ENCODE measurements at regions not wholly inside any gene's neighbourhood (a gene's known extent, or its start where the extent isn't known, plus 50 kb on each side); places are given as distances from the start of the nearest gene placed in this dataset.

- no peak overlapping the region for H3K4me3 ChIP-seq
Measured at GRCh38 chr5:5967373-5967772, 411.0 kb downstream of the MED10 start.

GRCh38 chr5:5965132-5965531 is 413.2 kb downstream of the MED10 start:
- peaks cover 0 to 10% of the 10 kb centered on the region in 2 donors for H3K9me3 ChIP-seq
- TF ChIP-seq CTCF (IDR thresholded peaks at IDR 0.05): no peak
- TF ChIP-seq POLR2AphosphoS5 (IDR thresholded peaks at IDR 0.05): no peak
- TF ChIP-seq POLR2A (IDR thresholded peaks at IDR 0.05): no peak
- H3K4me3 ChIP-seq: no peak overlapping the region
- H3K4me1 ChIP-seq: no peaks in the 10 kb centered on the region
- intact Hi-C loops (cut with DNase I; ENCODE audit: low total_unique reads): no loop called here
- H3K27ac ChIP-seq: no peak overlapping the region
- H3K27me3 ChIP-seq: peaks cover 0 to 5% of the 10 kb centered on the region in 2 donors
- no peak for DNase-seq (ENCODE audit: low spot score in 2 of 2)
- no peaks in the 10 kb centered on the region for H3K36me3 ChIP-seq

More at GRCh38 chr5:5967373-5967772, 411.0 kb downstream of the MED10 start:
- TF ChIP-seq CTCF (IDR thresholded peaks at IDR 0.05) (no peak), POLR2AphosphoS5 (IDR thresholded peaks at IDR 0.05) (no peak), POLR2A (IDR thresholded peaks at IDR 0.05) (no peak)
- H3K27ac ChIP-seq: no peak overlapping the region
- H3K27me3 ChIP-seq: peaks cover 0 to 5% of the 10 kb centered on the region in 2 donors
- no peaks in the 10 kb centered on the region for H3K4me1 ChIP-seq
- DNase-seq (ENCODE audit: low spot score in 2 of 2): no peak
- H3K9me3 ChIP-seq: peaks cover 0 to 10% of the 10 kb centered on the region in 2 donors
- intact Hi-C loops (cut with DNase I; ENCODE audit: low total_unique reads): no loop called here
- H3K36me3 ChIP-seq: no peaks in the 10 kb centered on the region

GRCh38 chr5:5964347-5964746 is 414.0 kb downstream of the MED10 start:
- Histone ChIP-seq H3K9me3 (peaks cover 0 to 10% of the 10 kb centered on the region in 2 donors), H3K4me1 (no peaks in the 10 kb centered on the region), H3K36me3 (no peaks in the 10 kb centered on the region), H3K27me3 (peaks cover 0 to 5% of the 10 kb centered on the region in 2 donors), H3K4me3 (no peak overlapping the region), H3K27ac (no peak overlapping the region)
- no peak for DNase-seq (ENCODE audit: low spot score in 2 of 2)
- intact Hi-C loops (cut with DNase I; ENCODE audit: low total_unique reads): no loop called here
- no peak for TF ChIP-seq CTCF (IDR thresholded peaks at IDR 0.05)
- no peak for TF ChIP-seq POLR2AphosphoS5 (IDR thresholded peaks at IDR 0.05)
- TF ChIP-seq POLR2A (IDR thresholded peaks at IDR 0.05): no peak

GRCh38 chr5:5957737-5958136 is 420.6 kb downstream of the MED10 start:
- no peaks in the 10 kb centered on the region for H3K4me1 ChIP-seq
- H3K27me3 ChIP-seq: no peaks in the 10 kb centered on the region
- no peak overlapping the region for H3K27ac ChIP-seq
- DNase-seq (ENCODE audit: low spot score in 2 of 2): no peak
- no peaks in the 10 kb centered on the region for H3K36me3 ChIP-seq
- no peaks in the 10 kb centered on the region for H3K9me3 ChIP-seq
- TF ChIP-seq CTCF (IDR thresholded peaks at IDR 0.05) (no peak), POLR2AphosphoS5 (IDR thresholded peaks at IDR 0.05) (no peak), POLR2A (IDR thresholded peaks at IDR 0.05) (no peak)
- H3K4me3 ChIP-seq: no peak overlapping the region
- intact Hi-C loops (cut with DNase I; ENCODE audit: low total_unique reads): no loop called here

GRCh38 chr5:5954275-5954598 is 424.1 kb downstream of the MED10 start:
- TF ChIP-seq POLR2A (IDR thresholded peaks at IDR 0.05) (no peak), CTCF (IDR thresholded peaks at IDR 0.05) (no peak), POLR2AphosphoS5 (IDR thresholded peaks at IDR 0.05) (no peak)
- intact Hi-C loops (cut with DNase I; ENCODE audit: low total_unique reads): no loop called here
- no peaks in the 10 kb centered on the region for H3K4me1 ChIP-seq
- no peaks in the 10 kb centered on the region for H3K27me3 ChIP-seq
- H3K4me3 ChIP-seq: no peak overlapping the region
- no peak for DNase-seq (ENCODE audit: low spot score in 2 of 2)
- no peaks in the 10 kb centered on the region for H3K36me3 ChIP-seq
- H3K27ac ChIP-seq: no peak overlapping the region
- H3K9me3 ChIP-seq: no peaks in the 10 kb centered on the region

Data from breast epithelium (tissue), 4 donors.